ENCODE measurements at regions not wholly inside any gene's neighbourhood (a gene's known extent, or its start where the extent isn't known, plus 50 kb on each side); places are given as distances from the start of the nearest gene placed in this dataset.

GRCh38 chr13:108375034-108375433, 105.5 kb downstream of the TNFSF13B start:
- TF ChIP-seq CTCF (IDR thresholded peaks at IDR 0.05) = no peak
- H3K36me3 ChIP-seq (ENCODE audit: low read depth) = no peaks in the 10 kb centered on the region
- no peaks in the 10 kb centered on the region for H3K9me3 ChIP-seq
- H3K4me3 ChIP-seq = no peak overlapping the region
- no peak for DNase-seq
- intact Hi-C loops (cut with DNase I, micrococcal nuclease) = no loop called here
- ATAC-seq = no peak
- H3K4me1 ChIP-seq (ENCODE audit: low read depth) = no peaks in the 10 kb centered on the region

- Histone ChIP-seq H3K4me1 (ENCODE audit: low read depth) (no peaks in the 10 kb centered on the region), H3K9me3 (no peaks in the 10 kb centered on the region), H3K36me3 (ENCODE audit: low read depth) (no peaks in the 10 kb centered on the region), H3K4me3 (no peak overlapping the region)
- no peak for TF ChIP-seq CTCF (IDR thresholded peaks at IDR 0.05)
- no peak for ATAC-seq
- intact Hi-C loops (cut with DNase I, micrococcal nuclease) = no loop called here
- no peak for DNase-seq
Measured at GRCh38 chr13:108375772-108376171, 106.3 kb downstream of the TNFSF13B start.

- H3K4me3 ChIP-seq = no peak overlapping the region
- H3K4me1 ChIP-seq (ENCODE audit: low read depth) = no peaks in the 10 kb centered on the region
- no peaks in the 10 kb centered on the region for H3K36me3 ChIP-seq (ENCODE audit: low read depth)
- DNase-seq (no peak), ATAC-seq (no peak)
- H3K9me3 ChIP-seq = no peaks in the 10 kb centered on the region
- intact Hi-C loops (cut with DNase I, micrococcal nuclease) = no loop called here
- no peak for TF ChIP-seq CTCF (IDR thresholded peaks at IDR 0.05)
Measured at GRCh38 chr13:108376308-108376707, 106.8 kb downstream of the TNFSF13B start.

- H3K36me3 ChIP-seq (ENCODE audit: low read depth) = no peaks in the 10 kb centered on the region
- TF ChIP-seq CTCF (IDR thresholded peaks at IDR 0.05) = no peak
- intact Hi-C loops (cut with DNase I, micrococcal nuclease) = no loop called here
- no peaks in the 10 kb centered on the region for H3K4me1 ChIP-seq (ENCODE audit: low read depth)
- H3K9me3 ChIP-seq = no peaks in the 10 kb centered on the region
- H3K4me3 ChIP-seq = no peak overlapping the region
- ATAC-seq = no peak
- DNase-seq = no peak
Measured at GRCh38 chr13:108377646-108378206, 108.2 kb downstream of the TNFSF13B start.

GRCh38 chr13:108383667-108384066, 114.1 kb downstream of the TNFSF13B start:
- ATAC-seq (no peak), DNase-seq (no peak)
- H3K4me3 ChIP-seq = no peak overlapping the region
- no peaks in the 10 kb centered on the region for H3K36me3 ChIP-seq (ENCODE audit: low read depth)
- intact Hi-C loops (cut with DNase I, micrococcal nuclease) = no loop called here
- H3K4me1 ChIP-seq (ENCODE audit: low read depth) = no peaks in the 10 kb centered on the region
- no peak for TF ChIP-seq CTCF (IDR thresholded peaks at IDR 0.05)
- H3K9me3 ChIP-seq = no peaks in the 10 kb centered on the region

- intact Hi-C loops (cut with DNase I, micrococcal nuclease) = no loop called here
- no peak for TF ChIP-seq CTCF (IDR thresholded peaks at IDR 0.05)
- no peaks in the 10 kb centered on the region for H3K4me1 ChIP-seq (ENCODE audit: low read depth)
- no peaks in the 10 kb centered on the region for H3K9me3 ChIP-seq
- ATAC-seq = no peak
- no peak overlapping the region for H3K4me3 ChIP-seq
- H3K36me3 ChIP-seq (ENCODE audit: low read depth) = no peaks in the 10 kb centered on the region
- no peak for DNase-seq
Measured at GRCh38 chr13:108387156-108387555, 117.6 kb downstream of the TNFSF13B start.
